ENCODE measurements at regions not wholly inside any gene's neighbourhood (a gene's known extent, or its start where the extent isn't known, plus 50 kb on each side); places are given as distances from the start of the nearest gene placed in this dataset.

DNA sequence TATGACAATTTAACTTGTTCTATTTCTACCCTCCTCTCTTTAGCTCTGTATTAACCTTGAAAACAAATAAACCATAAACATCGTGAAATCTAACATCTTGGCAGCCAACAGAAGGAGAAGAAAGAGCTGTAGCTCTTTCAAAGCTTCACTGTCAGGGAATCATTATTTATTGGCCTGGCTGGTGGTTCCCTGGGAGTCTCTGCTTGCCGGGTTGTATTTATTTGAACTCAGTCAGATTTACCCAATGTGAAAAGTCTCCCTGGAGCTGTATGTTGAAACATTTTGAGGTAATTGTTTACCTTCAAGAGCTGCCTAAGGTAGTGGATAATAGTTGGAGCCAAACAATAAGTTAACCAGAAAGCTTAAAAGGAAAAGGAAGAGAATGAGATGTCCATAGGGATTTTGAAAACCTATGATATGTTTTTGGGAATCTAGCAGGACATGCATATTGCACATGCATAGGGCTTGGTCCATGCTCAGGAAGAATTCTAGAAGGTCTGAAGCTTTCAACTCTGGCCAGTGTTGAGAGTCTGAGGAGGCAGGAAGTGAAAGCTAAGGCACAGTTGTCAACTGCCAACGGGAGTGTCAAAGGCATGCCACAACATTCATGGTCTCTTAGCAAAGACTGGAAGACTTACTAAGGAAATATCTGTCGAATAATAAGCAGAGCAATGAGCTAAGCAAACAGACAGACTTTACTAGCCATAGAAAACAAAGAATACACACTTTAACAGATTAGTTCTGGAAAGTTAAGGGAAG is 621.6 kb downstream of the PCDH7 start:
- Histone ChIP-seq H4K20me1 (ENCODE audit: insufficient read depth, low read length) (no peaks in the 10 kb centered on the region), H3K4me3 (ENCODE audit: low read depth, low read length, poor library complexity, severe bottlenecking) (no peak overlapping the region), H3K9me3 (ENCODE audit: low read length) (no peaks in the 10 kb centered on the region), H3K36me3 (ENCODE audit: insufficient read depth, low read length) (no peaks in the 10 kb centered on the region), H3K27ac (ENCODE audit: low read depth, low read length, poor library complexity, severe bottlenecking) (no peak overlapping the region), H3K4me2 (ENCODE audit: low read length) (no peak overlapping the region), H3K4me1 (ENCODE audit: insufficient read depth, low read length, poor library complexity, severe bottlenecking) (no peaks in the 10 kb centered on the region), H3K79me2 (ENCODE audit: insufficient read depth, low read depth, low read length) (no peaks in the 10 kb centered on the region), H2AFZ (ENCODE audit: low read length) (0 out of 2 replicates have a peak overlapping the region, but pooled peaks have one; percentile 26), H3K9me2 (ENCODE audit: insufficient read depth, low read length) (no peaks in the 10 kb centered on the region)
- intact Hi-C loops (cut with micrococcal nuclease; ENCODE audit: unreplicated experiment), result no loop called here
- TF ChIP-seq EZH2phosphoT487 (IDR thresholded peaks at IDR 0.05; ENCODE audit: borderline replicate concordance, low read depth, low read length), result no peak
- TF ChIP-seq, protein P1, sequence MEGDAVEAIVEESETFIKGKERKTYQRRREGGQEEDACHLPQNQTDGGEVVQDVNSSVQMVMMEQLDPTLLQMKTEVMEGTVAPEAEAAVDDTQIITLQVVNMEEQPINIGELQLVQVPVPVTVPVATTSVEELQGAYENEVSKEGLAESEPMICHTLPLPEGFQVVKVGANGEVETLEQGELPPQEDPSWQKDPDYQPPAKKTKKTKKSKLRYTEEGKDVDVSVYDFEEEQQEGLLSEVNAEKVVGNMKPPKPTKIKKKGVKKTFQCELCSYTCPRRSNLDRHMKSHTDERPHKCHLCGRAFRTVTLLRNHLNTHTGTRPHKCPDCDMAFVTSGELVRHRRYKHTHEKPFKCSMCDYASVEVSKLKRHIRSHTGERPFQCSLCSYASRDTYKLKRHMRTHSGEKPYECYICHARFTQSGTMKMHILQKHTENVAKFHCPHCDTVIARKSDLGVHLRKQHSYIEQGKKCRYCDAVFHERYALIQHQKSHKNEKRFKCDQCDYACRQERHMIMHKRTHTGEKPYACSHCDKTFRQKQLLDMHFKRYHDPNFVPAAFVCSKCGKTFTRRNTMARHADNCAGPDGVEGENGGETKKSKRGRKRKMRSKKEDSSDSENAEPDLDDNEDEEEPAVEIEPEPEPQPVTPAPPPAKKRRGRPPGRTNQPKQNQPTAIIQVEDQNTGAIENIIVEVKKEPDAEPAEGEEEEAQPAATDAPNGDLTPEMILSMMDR (conservative IDR thresholded peaks at IDR 0.05; ENCODE audit: low read length), result no peak
- no TSS peak for BruUV-seq (replicated peaks)
- CTCF ChIA-PET (ENCODE audit: unreplicated experiment), result no interaction called here
- no peak for DNase-seq (ENCODE audit: low spot score)
- POLR2A ChIA-PET, result interaction anchor here (0.6 to 0.9 kb wide), 2 partner anchors 11 to 759 kb away, joined by 3 read pairs; no protein-coding TSS in a partner anchor

DNA sequence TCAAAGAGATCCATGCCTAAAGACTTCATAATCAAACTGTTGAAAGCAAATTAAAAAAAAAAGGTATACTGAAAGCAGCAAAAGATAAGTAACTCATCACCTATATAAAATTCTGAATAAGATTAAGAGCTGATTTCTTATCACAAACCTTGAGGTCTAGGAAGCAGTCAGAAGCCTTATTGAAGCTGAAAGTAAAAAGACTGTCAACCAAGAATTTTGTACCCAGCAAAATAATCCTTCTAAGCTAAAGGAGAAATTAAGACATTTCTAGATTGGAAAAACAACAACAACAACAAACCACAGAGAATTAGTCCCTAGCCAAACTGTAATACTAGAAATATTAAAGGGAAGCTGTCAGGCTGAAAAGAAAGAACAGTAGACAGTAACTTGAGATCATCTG is 622.9 kb downstream of the PCDH7 start:
- Histone ChIP-seq H2AFZ (ENCODE audit: low read length) (no peak overlapping the region), H3K4me3 (ENCODE audit: low read depth, low read length, poor library complexity, severe bottlenecking) (no peak overlapping the region), H3K79me2 (ENCODE audit: insufficient read depth, low read depth, low read length) (no peaks in the 10 kb centered on the region), H3K36me3 (ENCODE audit: insufficient read depth, low read length) (no peaks in the 10 kb centered on the region), H3K27ac (ENCODE audit: low read depth, low read length, poor library complexity, severe bottlenecking) (no peak overlapping the region), H3K9me3 (ENCODE audit: low read length) (no peaks in the 10 kb centered on the region), H3K4me1 (ENCODE audit: insufficient read depth, low read length, poor library complexity, severe bottlenecking) (no peaks in the 10 kb centered on the region), H3K9me2 (ENCODE audit: insufficient read depth, low read length) (no peaks in the 10 kb centered on the region), H3K4me2 (ENCODE audit: low read length) (no peak overlapping the region), H4K20me1 (ENCODE audit: insufficient read depth, low read length) (no peaks in the 10 kb centered on the region)
- CTCF ChIA-PET (ENCODE audit: unreplicated experiment), result no interaction called here
- no peak for DNase-seq (ENCODE audit: low spot score)
- POLR2A ChIA-PET, result interaction anchor here (0.6 kb wide), 1 partner anchor 12 kb away, joined by 3 read pairs; no protein-coding TSS in a partner anchor
- BruUV-seq (replicated peaks), result no TSS peak
- TF ChIP-seq, protein P1 (conservative IDR thresholded peaks at IDR 0.05; ENCODE audit: low read length), result no peak
- TF ChIP-seq EZH2phosphoT487 (IDR thresholded peaks at IDR 0.05; ENCODE audit: borderline replicate concordance, low read depth, low read length), result no peak
- intact Hi-C loops (cut with micrococcal nuclease; ENCODE audit: unreplicated experiment), result no loop called here

DNA sequence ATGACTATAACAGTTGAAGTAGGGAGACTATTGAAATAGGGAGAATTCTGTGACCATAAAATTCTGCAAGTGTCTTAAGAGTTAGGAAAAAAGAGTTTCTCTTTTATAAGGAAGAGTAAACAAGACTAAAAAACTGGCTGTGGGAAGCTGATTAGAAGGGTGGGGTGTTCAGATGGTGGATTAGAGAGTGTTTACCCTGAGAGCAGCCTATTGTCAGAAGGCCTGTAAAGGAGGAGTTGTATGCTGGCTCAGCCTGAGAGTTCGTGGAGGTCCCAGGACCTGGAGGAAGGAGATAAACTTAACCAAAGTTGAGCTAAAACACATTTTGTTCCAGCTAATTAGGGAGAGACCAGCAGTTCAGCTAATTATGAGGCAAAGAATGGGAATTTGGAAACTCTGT is 629.7 kb downstream of the PCDH7 start:
- Histone ChIP-seq H3K4me2 (ENCODE audit: low read length) (no peak overlapping the region), H3K36me3 (ENCODE audit: insufficient read depth, low read length) (no peaks in the 10 kb centered on the region), H3K79me2 (ENCODE audit: insufficient read depth, low read depth, low read length) (no peaks in the 10 kb centered on the region), H4K20me1 (ENCODE audit: insufficient read depth, low read length) (no peaks in the 10 kb centered on the region), H3K9me2 (ENCODE audit: insufficient read depth, low read length) (no peaks in the 10 kb centered on the region), H2AFZ (ENCODE audit: low read length) (no peak overlapping the region), H3K4me1 (ENCODE audit: insufficient read depth, low read length, poor library complexity, severe bottlenecking) (no peaks in the 10 kb centered on the region), H3K9me3 (ENCODE audit: low read length) (no peaks in the 10 kb centered on the region), H3K27ac (ENCODE audit: low read depth, low read length, poor library complexity, severe bottlenecking) (no peak overlapping the region), H3K4me3 (ENCODE audit: low read depth, low read length, poor library complexity, severe bottlenecking) (no peak overlapping the region)
- TF ChIP-seq EZH2phosphoT487 (IDR thresholded peaks at IDR 0.05; ENCODE audit: borderline replicate concordance, low read depth, low read length), result no peak
- TF ChIP-seq, protein P1 (conservative IDR thresholded peaks at IDR 0.05; ENCODE audit: low read length), result no peak
- CTCF ChIA-PET (ENCODE audit: unreplicated experiment), result no interaction called here
- POLR2A ChIA-PET, result no interaction called here
- no peak for DNase-seq (ENCODE audit: low spot score)
- BruUV-seq (replicated peaks), result no TSS peak
- intact Hi-C loops (cut with micrococcal nuclease; ENCODE audit: unreplicated experiment), result no loop called here
